ENCODE measurements at regions not wholly inside any gene's neighbourhood (a gene's known extent, or its start where the extent isn't known, plus 50 kb on each side); places are given as distances from the start of the nearest gene placed in this dataset.

- TF ChIP-seq CTCF (IDR thresholded peaks at IDR 0.05; ENCODE audit: low read depth, low read length, poor library complexity, severe bottlenecking) (no peak), EZH2phosphoT487 (IDR thresholded peaks at IDR 0.05; ENCODE audit: borderline replicate concordance, low read length) (no peak)
Measured at GRCh38 chr2:172671501-172671900, 64.1 kb upstream of the RAPGEF4 start.
